HG02852 (cell line): ENCODE measurements at regions not wholly inside any gene's neighbourhood (a gene's known extent, or its start where the extent isn't known, plus 50 kb on each side); places are given as distances from the start of the nearest gene placed in this dataset.

Experiments
- ATAC-seq: cut with Tn5 transposase; IDR thresholded peaks from one replicate; pipeline ENCODE4 v1.9.1; 2021; ENCODE audit warnings: mild to moderate bottlenecking, moderate library complexity; ENCODE audit not compliant: unreplicated experiment

GRCh38 chr4:131093303-131093702 is 1997.4 kb downstream of the C4orf33 start:
- ATAC-seq = no peak

DNA sequence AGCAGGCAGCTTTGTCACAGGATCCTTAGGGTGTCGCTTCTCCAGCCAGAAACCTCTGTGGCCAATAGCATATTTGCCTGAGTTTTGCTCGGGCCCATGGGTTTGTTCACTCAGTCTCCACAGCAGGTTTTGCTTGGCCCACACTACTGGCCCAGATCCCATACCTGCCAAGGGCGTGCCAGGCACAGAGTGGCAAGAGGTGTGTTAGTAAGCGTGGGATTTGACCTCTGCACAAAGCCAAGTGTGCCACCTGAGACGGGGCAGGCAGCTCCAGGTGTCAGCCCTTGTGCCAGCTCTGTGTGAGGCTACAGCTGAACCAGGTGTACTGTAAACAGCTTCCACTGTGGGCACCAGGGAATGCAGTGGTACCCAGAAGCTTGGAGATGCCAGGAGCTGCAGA is 2003.0 kb downstream of the C4orf33 start:
- ATAC-seq = no peak

DNA sequence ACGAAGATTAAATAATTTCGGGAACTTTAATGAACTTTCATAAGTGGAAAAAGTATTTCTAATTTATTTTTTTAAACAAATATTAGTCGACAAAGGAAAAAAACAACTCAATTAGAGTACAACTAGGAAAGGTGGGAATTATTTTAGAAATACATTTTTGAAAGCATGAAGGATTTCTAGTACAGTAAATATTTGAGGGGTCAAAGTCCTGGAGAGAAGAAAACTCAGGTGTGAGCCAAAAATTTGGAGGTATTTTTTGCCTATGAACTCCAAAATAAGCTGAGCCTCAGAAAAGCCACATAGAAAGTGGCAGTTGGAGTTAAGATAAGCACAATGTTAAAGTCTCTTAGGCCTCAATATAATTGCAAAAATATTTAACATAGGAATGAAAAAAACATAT is 2017.3 kb downstream of the C4orf33 start:
- no peak for ATAC-seq

- ATAC-seq = no peak
Observed at GRCh38 chr4:131113704-131114103, 2017.8 kb downstream of the C4orf33 start.

DNA sequence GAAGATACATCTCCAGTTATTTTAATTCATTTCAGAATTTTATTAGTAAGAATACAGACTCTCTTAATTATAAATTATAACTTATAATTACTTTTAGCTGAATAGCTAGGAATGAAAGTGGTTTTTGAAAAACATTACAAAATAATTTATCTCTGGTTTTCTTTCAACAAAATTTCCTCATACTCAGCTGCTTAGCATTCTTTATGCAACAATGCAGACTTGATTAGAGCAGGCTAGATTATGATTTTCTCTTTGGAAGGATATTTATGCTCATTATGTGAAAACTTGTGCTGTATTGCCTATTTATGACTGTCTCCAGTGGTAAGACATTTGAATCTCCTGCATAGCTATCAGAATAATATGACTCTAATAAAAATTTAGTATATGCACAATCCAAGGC is 2023.7 kb downstream of the C4orf33 start:
- no peak for ATAC-seq

DNA sequence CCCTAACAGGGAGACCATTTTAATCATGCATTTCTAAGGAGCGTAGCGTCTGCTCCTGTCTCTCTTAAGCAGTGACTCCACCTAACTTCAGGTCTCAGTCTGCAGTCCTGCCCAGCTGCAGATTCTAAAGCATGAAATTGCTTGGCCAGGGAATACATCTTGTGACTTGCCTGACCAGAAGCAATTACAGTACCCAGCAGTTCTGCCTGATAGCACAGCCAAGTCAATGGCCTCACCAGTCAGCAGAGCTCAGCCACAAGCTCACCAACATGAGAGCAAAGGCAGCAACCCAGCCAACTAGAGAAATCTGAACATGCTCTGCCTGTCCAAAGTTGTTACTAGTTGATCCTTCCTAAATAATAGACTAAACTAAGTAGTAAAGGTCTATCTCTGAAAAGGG is 2011.9 kb upstream of the PCDH10 start:
- ATAC-seq = no peak

DNA sequence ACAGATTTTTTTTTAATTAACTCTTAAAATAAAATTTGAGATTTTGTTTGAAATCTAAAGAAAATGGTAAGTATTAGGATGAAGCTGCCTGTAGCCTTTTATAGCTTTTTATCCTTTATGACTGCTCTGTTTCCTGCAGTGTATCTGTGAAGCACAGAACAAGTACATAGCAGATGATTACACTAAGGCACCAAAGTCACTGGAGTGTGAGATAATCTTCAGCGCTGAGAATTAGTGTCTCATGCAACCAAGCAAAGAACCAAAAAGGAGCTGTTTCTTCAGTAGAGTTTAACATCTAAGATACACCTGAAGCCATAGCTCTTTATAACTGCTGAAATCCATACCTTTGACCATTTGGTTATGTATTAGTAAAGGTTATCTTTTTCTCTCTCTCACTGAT is 1989.8 kb upstream of the PCDH10 start:
- no peak for ATAC-seq

DNA sequence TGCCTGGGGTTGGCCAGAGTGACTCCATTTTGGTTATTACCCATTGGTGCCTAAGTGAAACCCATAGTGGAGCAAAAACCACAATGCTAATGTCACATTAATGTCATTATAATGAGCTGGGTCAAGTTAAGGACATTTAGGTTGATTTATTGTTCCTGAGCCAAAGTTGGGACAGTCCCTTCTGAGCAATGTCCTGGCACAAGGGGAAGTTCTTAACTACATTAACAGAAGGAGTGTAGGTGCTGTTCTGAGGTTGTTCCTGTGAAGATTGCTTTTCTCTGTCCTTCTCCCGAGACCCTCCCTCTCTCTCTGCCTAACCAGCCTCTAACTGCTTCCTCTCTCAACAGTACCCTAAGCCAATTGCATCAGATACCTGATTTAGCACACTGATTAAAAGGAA is 1956.8 kb upstream of the PCDH10 start:
- no peak for ATAC-seq

- no peak for ATAC-seq
Observed at GRCh38 chr4:131207589-131207988, 1941.5 kb upstream of the PCDH10 start.

DNA sequence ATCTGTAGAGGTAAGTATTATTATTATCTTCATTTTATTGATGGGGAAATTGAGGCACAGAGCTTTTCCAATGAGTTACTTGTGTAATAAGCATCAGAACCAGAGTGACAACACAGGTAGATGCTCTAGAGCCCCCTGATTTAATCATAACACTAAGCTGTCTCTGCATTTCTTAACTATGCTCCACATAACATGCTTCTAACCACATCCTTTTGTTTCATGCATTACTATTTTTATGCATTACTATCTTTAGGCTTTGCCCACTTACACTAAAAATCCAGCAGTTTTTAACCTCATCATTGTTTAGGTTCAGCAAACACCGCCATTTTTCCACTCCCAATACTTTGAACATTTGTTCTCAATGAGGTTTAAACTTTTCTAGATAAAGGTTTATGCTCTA is 1900.8 kb upstream of the PCDH10 start:
- ATAC-seq = no peak

DNA sequence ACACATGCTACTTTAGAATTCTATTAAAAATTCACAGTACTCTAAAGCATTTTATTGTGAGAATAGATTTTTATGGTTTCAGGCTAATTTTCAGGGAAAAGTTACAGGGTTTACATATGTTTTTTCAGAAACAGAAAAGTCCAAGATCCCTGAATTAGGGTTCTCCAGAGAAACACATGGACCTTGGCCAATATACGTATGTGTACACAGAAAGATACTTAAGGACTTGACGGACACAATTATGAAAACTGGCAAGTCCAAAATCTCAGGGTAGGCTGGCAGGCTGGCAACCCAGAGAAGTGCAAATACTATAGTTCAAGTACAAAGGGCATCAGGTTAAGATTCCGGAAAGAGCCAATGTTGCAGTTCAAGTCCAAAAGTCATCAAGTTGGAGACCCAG is 1897.8 kb upstream of the PCDH10 start:
- ATAC-seq = no peak

- ATAC-seq = no peak
Observed at GRCh38 chr4:131257241-131257640, 1891.9 kb upstream of the PCDH10 start.

DNA sequence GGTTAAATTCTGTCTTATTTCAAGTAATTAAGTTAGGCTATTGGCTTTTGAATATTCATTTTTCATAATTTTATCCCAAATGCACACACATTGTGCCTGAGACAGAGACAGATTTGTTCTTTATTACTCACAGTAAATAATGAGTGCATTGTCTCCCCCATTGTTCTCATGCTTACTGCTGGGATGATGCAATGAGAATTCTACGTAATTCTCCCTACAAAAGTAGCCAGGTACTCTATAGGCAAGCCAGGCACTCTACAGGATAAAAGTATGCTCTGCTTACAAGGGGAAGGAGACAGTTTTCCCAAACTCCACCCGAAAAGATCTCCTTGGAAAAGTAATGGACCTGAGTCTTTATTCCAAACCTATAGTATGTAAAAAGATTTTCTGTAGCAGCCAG is 1890.7 kb upstream of the PCDH10 start:
- no peak for ATAC-seq

GRCh38 chr4:131288441-131288840 is 1860.7 kb upstream of the PCDH10 start:
- ATAC-seq = no peak

GRCh38 chr4:131296192-131296591 is 1852.9 kb upstream of the PCDH10 start:
- no peak for ATAC-seq

GRCh38 chr4:131302108-131302507 is 1847.0 kb upstream of the PCDH10 start:
- no peak for ATAC-seq

DNA sequence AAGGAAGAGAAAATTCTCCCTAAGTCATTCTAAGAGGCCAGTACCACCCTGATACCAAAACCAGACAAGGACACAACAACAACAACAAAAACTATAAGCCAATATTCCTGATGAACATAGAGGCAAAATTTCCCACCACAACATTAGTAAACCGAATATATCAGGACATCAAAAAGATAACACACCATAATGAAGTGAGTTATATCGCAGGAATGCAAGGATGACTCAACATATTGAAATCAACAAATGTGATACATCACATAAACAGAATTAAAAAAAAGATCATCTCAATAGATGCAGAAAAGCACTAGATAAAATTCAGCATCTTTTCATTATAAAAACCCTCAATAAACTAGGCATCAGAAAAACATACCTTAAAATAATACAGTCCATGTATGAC is 1844.4 kb upstream of the PCDH10 start:
- ATAC-seq = no peak

DNA sequence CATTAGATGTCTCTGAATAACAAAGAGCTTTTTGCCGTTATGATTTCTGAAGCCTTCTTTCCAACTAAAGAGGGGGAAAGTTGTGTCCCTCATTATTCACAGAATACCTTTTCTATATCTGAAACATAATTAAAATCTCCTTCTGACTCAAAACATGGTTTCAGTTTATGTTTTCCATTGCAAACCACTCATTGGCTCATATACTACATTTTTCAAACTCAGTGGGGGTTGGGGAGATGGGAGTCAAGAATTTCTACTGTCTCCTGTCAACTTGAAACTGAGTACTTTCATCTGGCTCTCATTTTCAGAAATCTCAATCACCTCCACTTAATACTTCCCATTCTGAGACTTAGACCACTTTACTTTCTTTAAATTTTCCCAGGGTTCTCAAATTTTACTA is 1839.5 kb upstream of the PCDH10 start:
- peak; percentile 66 for ATAC-seq

DNA sequence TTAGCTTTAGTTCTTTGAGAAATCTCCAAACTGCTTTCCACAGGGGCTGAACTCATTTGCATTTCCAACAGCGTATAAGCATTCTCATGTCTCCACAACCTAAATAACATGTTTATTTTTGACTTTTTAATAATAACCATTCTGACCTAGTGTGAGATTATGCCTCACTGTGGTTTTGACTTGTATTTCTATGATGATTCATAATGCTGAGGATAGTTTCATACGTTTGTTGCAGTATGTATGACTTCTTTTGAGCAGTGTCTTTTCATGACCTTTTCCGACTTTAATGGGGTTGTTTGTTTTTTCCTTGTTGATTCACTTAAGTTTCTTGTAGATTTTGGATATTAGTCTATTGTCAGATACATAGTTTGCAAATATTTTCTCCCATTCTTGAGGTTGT is 1833.0 kb upstream of the PCDH10 start:
- ATAC-seq = peak; percentile 69

GRCh38 chr4:131337936-131338335 is 1811.2 kb upstream of the PCDH10 start:
- no peak for ATAC-seq

- ATAC-seq = no peak
Observed at GRCh38 chr4:131339137-131339536, 1810.0 kb upstream of the PCDH10 start.

DNA sequence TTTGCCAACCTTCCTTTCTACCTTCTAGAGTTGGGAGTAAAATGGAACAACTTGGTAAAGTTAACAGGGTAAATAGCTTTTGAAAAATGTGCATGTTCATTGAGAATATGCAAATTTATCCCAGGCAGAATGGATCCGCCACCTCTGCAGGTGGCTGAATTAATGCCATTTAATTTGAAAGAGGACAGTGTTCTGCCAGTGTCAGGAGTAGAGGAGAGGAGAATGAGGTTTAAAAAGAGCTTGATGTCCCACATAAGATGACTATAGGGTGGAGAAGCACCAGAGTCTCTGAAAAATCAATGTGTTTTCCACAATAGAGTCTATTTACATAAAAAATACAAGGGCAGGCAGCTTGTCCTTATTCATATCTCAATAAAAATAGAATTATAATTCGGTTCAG is 1804.3 kb upstream of the PCDH10 start:
- ATAC-seq = no peak

- ATAC-seq = peak; percentile 46
Observed at GRCh38 chr4:131347816-131348215, 1801.3 kb upstream of the PCDH10 start.

- ATAC-seq = peak; percentile 96
Observed at GRCh38 chr4:131348263-131348662, 1800.8 kb upstream of the PCDH10 start.
